SKM-1 treated with dmso at 0.1 percent for 144 hours (cell line): ENCODE measurements at regions not wholly inside any gene's neighbourhood (a gene's known extent, or its start where the extent isn't known, plus 50 kb on each side); places are given as distances from the start of the nearest gene placed in this dataset.

Experiments used
- DNase-seq: peaks from one replicate; lab custom pipeline; 2025; ENCODE audit not compliant: unreplicated experiment; lab: John Stamatoyannopoulos, UW

DNA sequence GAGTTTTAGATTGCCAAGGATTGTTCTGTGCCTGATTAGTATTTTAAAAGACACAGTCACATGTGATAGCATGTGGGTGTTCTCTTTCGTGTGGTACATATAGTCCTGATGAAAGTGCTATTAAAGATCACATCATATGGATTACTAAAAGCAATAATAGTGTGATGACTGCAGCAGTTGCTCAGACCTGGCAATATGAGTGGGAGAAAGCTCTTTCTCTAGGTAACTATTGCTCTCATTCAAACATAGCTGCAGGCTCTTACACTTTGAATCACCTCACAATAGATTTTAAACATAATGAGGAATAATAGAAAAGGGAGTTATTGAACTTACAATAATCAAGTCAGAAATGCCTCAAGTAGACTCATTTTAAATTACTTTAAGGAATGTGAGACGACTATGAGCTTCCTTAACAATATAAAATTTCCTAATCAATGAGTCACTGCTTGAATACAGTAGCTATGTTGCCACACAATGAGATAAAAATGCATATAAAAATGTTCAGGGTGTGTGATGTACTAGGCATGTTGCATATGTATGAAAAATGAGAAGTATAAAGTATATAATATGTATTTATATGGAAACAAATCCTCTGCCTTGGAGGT, 452.1 kb downstream of the TMX3 start:
- DNase-seq, result no peak

DNA sequence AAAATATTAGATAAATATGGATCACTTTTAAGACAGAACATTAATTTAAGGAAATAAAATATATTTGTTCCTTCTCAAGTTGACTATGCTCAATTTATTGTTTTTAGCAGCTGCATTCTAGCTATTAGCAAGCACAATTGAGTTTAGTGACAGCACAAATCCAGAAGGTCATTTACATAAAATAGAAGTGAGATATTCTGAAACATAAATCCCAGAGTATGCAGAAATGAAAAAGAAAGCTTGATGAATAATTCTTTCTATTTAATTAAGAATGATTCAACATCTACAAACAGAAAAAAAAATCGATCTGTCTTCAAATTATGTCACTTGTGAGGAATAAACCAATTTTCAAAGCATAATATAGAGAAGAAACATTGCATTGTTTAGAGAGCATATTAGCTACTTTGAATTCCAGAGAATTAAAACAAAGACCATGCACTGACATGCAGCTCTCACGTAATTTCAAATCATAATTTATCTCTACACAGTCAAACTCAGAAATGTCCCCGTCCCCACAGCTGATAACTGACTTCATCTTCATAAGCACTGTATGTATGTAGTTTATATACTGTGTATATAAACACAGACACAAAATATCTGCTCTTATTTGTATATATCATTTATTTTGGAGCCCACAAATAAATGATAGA, 458.4 kb downstream of the TMX3 start:
- no peak for DNase-seq

DNA sequence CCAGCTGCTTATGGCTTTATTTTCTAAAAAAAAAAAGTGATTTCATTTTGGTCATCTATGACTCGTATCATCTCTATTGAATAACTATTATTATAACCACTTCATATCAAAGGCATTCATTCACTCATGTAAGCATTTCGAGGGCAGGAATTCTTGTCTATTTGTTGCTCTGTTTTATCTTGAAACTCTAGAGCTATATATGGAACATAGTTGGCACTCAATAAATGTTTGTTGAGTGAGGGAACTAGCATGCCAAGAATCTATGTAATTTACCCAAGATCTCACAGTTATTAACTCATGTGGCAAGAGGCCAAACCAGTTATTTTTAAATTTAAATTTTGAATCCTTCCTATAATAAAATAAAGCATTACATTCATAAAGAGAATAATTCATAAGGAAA, 470.1 kb downstream of the TMX3 start:
- DNase-seq, result no peak

DNA sequence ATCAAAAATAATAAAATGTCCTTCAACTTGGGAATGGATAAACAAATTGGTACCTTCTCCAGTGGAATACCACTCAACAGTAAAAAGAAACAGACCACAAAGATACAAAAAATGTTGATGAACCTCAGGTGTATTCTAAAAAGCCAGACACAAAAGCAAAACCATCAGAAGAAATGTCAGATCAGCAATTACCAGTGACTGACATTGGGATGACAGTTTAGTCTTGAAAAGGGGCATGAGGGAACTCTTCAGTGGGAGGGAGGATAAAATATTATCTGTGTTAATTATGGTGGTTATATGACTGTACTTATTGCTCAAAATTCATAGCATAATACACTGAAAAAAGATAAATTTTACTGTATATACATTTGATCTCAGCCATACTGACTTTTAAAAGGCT, 473.0 kb downstream of the TMX3 start:
- DNase-seq, result no peak

DNA sequence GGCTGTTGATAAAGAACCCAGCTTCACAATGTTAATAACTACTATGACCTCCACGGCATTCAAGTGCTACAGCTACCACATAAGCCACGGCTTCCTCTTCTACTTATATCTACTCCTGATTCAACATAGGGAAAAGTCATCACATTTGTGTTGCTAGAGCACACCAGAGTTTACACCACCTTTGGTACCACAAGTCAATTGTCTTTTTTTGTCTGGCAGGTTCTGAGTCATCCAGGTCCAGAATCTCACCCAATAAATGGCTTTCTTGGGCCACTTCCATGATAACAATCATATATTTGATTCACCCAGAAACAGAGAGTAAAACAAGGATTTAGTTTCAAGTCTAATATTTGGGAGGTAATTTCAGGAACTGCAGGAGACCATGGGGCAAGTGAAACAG, 480.2 kb downstream of the TMX3 start:
- DNase-seq, result no peak

DNA sequence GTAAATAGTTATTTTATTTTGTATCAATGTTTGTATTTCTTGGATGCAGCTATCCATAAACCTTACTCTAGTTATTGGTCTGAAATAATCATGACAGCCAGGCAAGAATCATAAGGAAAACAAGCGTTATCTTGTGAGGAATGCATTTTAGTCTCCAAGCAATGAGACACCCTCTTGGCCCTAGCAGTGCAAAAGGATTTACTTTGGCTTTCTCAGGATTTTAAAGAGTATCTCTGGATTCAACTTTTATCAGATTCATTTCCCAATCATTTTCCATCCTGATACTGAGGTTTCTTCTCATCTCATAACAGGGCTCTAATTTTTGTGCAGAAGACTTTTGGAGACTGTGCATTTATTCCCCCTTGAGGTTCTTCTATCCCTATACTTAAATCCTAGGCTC, 480.8 kb downstream of the TMX3 start:
- no peak for DNase-seq

DNA sequence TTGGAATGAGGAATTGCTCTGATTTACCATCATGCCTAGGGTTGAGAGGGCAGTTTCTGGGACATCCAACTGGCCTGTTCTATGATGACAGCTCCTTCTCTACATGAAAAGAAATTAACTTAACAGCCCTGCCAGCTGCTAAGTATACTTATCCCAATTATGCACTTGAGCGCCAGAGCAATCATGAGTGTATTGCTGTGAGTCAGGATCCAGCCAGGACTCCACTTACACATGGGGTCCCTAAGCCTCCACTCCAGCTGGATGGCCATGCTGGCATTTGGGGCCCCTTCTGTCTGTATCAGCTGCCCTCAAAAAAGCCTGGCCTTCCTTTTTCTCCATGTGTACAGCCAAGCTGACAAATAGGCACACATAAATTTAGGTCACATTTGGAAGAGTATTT, 481.9 kb downstream of the TMX3 start:
- no peak for DNase-seq

DNA sequence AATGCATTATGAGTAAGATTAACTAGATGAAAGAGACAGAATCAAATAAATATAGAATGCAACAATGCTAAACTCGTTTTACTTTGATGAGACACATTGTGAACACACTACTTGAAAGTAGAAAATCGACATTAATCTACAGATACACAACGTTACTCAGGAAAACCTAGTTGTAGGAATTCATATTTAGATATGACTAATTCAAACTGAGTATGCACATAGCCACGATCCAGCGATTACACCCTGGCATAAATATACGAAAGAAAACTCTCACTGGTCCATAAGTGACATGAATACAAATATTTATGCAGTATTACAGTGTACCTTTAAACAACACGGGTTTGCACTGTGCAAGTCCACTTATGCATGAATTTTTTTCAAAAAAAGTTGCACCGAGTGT, 485.6 kb downstream of the TMX3 start:
- no peak for DNase-seq

DNA sequence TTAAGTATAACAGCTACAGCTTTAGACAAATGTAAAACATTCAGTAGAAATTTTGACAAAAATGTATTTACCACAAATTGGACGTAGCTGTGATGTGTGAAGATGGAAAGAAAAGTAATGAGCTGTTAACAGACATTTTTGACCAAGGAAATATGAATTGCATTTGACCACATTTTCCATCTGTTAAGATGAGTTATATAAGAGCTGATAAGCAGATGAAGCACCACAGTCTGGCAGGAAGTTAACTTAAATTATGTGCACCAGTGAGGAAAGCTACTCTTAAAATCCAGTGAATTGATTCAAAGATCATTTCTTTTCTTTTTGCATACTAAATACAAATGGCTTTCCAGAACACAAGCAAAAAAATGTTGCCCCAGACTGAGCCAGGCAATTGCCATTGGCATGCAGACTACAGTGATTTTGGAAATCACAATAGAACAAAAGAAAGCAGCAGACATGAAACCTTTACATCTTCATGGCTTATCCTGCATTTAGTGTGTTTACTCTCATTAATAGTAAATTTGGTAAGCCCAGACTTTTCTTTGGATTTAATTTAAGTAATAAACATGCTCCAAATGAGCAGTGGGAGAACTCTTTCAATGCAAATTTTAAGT, 493.7 kb downstream of the TMX3 start:
- no peak for DNase-seq

DNA sequence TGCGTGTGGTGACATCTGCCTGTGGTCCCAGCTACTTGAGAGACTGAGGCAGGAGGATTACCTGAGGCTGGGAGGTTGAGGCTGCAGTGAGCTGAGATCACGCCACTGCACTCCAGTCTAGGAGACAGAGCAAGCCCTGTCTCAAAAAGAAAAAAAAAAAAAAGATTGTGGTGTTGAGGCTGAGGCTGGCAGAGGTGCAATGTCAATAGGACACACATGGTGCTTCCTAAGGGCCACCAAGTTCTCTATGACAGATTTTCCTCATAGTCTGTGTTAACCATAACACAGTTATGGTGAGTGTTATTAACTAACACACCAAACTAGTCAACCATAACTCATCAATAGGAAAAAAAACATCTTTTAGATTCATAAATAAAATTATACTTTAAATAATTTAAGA, 494.4 kb downstream of the TMX3 start:
- no peak for DNase-seq

DNA sequence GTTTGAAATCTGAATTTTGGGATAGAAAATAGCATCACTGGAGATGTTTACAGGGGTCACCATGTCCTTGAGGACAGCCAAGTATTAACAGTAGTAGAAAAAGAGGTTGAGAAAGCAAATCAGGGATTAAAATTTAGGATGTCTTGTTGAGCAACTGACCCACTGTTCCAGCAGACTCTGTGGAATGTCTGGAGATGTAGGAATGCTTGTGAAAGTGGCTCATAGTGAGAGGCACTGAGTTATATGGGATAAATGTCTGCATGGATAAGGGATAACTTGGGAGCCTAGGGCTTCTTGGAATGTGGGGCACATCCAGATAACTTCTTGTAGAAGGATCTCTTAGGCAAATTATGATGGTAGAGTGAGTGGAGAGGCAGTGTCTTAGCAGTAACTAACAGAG, 495.0 kb downstream of the TMX3 start:
- DNase-seq, result no peak

DNA sequence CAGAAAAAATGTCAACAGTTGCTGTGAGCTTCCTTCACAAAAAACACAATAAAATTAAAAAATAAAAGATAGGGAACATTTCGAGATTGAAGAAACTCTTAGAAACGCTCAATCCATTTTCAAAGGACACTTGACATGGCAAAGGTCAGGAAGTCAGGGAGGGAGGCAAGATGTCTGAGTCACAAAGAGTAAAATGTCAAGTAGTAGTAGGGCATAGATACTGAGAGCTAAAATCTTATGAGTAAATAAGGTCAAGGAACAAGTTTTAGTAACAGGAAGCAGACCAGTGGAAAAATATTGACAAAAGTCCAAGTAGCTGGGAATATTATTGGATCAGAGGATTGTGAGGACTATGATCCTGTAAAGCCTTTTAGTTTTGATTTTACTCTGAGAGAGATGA, 495.6 kb downstream of the TMX3 start:
- no peak for DNase-seq

DNA sequence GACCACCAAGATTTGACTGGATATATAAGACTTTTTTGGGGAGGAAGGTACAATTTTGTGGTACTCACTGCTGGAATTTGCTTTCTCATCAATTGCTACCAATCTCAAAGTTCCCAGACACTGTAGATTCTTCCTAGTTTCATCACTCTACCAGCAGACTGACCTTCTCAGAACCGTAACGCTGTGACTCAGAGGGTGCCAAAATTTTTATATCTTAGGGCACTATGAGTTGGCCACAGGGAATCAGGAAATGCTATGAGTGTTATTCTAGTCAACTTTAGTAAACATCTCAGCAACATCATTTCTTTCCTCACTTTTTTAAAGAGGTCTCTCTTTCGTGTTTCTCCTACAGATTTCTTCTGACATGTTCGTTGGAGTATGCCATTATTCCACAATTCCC, 499.0 kb downstream of the TMX3 start:
- DNase-seq, result no peak

DNA sequence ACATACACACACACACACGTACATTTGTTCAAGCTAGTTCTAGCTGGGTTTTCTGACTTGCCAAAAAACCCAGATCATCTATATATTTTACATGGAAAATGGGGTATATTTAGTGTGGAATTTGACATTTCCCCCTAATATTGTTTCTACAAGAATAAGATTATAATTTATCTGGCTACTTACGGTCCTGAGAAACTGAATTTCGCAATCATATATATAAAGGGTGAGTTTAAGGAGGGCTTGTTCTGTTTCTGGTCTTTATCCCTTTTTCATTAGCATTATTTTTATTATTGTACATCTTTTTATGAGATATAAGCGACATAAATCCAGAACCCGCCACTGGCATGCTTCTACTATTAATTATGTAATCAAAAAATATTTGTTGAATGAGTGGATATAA, 528.9 kb downstream of the TMX3 start:
- DNase-seq, result no peak

DNA sequence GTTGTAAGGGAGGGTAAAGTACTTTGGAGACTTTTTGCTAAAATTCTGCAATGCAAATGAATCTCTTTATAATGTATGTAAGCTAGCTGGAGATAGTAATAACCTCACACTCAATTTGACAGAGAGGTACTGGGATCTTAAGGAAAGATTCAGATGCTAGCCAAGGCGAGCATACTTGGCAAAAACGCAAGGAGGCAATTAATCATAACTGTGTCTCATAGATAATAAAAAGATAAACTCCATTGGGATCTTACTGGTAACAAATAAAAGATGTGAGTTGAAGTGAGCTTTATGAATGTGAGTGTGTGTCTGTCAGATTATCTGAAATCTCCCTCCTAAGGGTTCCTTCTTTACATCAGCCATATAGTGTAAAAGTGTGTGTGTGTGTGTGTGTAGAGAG, 533.0 kb downstream of the TMX3 start:
- no peak for DNase-seq

DNA sequence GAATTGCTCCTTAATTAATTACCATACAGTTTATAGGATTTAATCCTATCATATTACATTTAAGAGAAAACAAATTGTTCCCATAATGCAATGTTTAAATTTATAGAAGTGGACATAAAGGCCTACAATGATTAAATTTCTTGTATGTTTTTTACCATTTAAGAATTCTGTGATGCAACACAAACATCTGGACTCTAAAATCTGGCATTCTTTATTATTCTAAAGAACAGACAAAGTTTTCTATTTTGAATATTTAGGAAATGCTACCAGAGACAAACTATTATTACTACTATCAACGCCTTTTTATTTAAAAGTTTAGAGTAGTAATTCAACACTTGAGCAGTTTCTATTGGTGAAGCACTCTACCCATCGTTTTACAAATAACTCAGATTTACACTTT, 535.1 kb downstream of the TMX3 start:
- no peak for DNase-seq

DNA sequence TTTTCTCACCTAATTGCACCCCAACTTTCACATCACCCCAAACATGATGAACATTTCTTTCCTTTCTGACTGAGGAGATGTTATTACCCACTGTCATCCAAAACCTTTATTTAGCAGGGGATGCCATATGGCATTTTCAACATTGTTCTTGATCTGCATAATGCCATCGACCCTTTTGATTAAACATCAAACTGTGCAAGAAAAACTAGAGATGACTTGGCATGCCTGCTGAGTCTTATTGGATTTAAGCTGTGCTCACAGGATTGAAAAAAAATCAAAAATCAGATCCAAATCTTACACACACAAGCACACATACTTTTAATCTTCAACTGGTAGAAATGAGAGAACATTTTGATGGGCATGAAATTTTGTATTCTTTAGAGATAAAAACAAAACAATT, 536.0 kb downstream of the TMX3 start:
- no peak for DNase-seq

DNA sequence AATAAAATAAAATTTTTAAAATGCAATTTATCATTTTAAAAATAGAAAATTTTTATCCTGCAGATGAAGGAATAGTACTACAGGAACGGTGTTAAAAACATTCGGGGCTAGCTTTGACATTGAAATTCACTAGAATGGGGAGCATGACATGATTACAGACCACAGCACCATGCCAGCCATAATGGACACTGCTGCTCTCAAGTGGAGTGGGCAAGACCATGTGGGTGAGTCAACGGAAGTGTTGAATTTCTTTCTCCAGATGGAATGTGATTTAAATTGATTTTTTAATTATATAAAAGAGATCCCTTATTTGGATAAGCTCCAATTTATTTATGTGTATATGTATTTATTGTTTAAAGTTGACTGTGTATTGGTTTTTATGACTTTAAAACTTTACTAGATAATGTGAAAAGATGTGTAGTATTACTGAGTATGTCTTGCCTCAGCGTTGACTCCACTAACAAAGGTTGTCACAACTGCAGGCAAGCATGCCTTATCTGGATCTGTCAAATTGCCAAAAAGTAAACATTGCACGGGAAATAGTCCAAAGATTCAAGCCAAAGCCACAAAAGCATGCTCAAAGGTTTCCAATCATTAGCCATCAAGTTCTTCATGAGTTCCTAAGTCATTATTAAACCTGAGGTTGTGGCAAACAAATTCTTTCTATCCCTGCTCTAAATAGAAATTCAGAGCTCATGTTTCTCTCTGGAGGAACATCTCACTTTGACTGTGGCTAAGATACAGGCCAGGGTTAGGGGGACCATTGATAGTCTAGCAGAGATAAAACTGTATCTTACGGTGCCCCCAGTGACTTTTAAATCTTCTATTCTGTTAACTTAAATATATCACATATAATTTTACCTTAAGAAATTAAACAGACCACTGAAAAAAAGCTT, 536.9 kb downstream of the TMX3 start:
- DNase-seq, result no peak

DNA sequence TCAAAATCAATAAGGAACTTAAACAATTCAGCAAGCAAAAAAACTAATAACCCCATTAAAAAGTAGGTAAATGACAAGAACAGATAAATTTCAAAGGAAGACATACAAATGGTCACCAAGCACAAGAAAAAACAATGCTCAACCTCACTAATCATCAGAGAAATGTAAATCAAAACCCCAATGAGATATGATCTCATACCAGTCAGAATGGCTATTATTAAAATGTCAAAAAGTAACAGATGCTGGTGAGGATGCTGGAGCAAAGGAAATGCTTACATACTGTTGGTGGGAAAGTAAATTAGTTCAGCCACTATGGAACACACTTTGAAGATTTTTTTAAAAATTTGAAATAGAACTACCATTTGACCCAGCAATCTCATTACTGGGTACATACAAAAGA, 538.0 kb downstream of the TMX3 start:
- no peak for DNase-seq

DNA sequence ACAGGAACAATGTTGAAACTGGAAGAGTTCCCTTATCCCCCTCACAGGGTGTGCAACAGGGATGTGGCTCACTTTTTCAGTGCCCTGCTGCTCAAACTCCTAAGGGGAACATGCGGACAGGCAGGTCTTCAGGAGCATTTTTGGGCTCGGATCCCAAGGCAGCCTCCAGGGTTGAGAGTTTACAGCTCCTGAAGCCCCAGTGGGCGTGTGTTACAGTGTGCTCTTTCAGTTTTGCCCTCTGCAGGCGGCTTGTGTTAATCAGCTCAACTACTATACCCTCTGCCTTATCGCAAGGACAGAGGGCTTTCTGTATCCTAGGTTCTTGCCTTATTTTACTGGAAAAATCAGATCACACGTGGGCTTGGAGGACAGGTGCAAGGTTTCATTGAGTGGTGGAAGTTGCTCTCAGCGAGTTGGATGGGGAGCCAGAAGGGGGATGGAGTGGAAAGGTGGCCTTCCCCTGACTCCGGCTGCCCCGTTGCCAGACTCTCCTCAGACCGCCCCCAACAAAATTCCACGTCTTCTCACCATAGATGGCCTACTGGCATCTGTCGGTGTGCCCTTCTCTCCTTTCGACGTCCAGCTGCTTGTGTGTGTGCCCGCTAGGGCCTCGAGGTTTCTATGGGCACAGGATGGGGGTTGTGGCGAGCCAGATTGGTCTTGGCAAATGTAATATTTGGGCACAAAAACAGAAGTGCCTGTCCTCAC, 541.9 kb downstream of the TMX3 start:
- no peak for DNase-seq

DNA sequence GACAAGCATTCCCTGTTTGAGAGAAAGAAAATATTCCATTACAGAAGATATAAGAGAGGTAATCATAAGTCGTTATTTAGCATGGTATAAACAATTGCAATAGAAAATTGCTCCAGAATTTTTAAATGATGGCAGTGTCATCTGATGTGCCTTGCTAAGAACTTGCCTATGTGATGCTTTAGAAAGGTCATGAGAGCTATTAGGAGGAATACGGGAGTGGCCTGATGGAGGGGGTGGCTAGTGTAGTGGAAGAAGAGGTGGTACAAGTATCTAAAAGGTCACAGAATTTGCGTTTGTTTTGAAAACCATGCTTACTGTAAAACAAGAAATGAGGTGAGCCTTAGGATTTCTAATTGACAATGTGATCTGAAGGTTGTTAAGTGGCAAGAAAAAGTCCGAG, 550.0 kb downstream of the TMX3 start:
- no peak for DNase-seq
